CD14-positive monocyte (primary cell): ENCODE measurements at regions not wholly inside any gene's neighbourhood (a gene's known extent, or its start where the extent isn't known, plus 50 kb on each side); places are given as distances from the start of the nearest gene placed in this dataset.

ENCODE experiments used
- DNase-seq, 3 donors: peaks; one replicate each; pipeline ENCODE4 v3.0.0-alpha.2; 2011 to 2022
- H2AFZ ChIP-seq: 2 replicates; pipeline ENCODE4 v1.6.0; 2012; ENCODE audit warnings: mild to moderate bottlenecking, low read depth, low read length, inconsistent platforms; ENCODE audit not compliant: insufficient read depth, poor library complexity, severe bottlenecking
- H3K27ac ChIP-seq, 2 donors: 1 replicate in 1 of 2; 2 replicates in 1 of 2; pipeline ENCODE4 v1.5.1; 2012 to 2013; ENCODE audit warnings: low read length in 2 of 2, control low read depth in 1 of 2, inconsistent platforms in 1 of 2, low read depth in 1 of 2, mild to moderate bottlenecking in 1 of 2
- H3K27me3 ChIP-seq, 2 donors: one replicate each; pipeline versions ENCODE4 v1.6.0 to v1.6.1; 2011 to 2013; ENCODE audit warnings: low read length in 2 of 2; ENCODE audit not compliant: control insufficient read depth in 2 of 2, insufficient read depth in 2 of 2
- H3K36me3 ChIP-seq, 2 donors: replicated peaks in 1 of 2; 1 replicate in 1 of 2; 2 replicates in 1 of 2; pipeline versions ENCODE4 v1.5.1 to v1.6.1; 2012 to 2013; ENCODE audit warnings: low read length in 2 of 2, control low read depth in 1 of 2, inconsistent platforms in 1 of 2, mild to moderate bottlenecking in 1 of 2; ENCODE audit not compliant: insufficient read depth in 2 of 2, control insufficient read depth in 1 of 2
- H3K4me1 ChIP-seq, 2 donors: 1 replicate in 1 of 2; 2 replicates in 1 of 2; pipeline versions ENCODE4 v1.5.1 to v1.6.1; 2012 to 2013; ENCODE audit warnings: low read length in 2 of 2, control low read depth in 1 of 2, inconsistent platforms in 1 of 2, mild to moderate bottlenecking in 1 of 2, moderate library complexity in 1 of 2; ENCODE audit not compliant: insufficient read depth in 2 of 2, control insufficient read depth in 1 of 2
- H3K4me2 ChIP-seq: replicated peaks from 2 replicates; pipeline ENCODE3; 2012; ENCODE audit warnings: low read length, moderate library complexity, mild to moderate bottlenecking; ENCODE audit not compliant: poor library complexity, severe bottlenecking; ENCODE audit errors: extremely low read depth
- H3K4me3 ChIP-seq, 3 experiments: fragments of 200-600 bp in 1 of 3; sonication (generic) in 1 of 3; replicated peaks in 1 of 3; 1 replicate in 2 of 3; 2 replicates in 1 of 3; pipeline ENCODE4 v1.5.1; 2011 to 2013; ENCODE audit warnings: low read length in 3 of 3, mild to moderate bottlenecking in 3 of 3, control low read depth in 2 of 3, low read depth in 2 of 3, inconsistent platforms in 1 of 3, moderate library complexity in 1 of 3
- H3K79me2 ChIP-seq: 2 replicates; pipeline ENCODE4 v1.6.0; 2012; ENCODE audit warnings: mild to moderate bottlenecking, control low read depth, inconsistent platforms, low read length, moderate library complexity; ENCODE audit not compliant: insufficient read depth
- H3K9ac ChIP-seq: 2 replicates; pipeline ENCODE4 v1.6.0; 2017; ENCODE audit warnings: low read length, mild to moderate bottlenecking; ENCODE audit not compliant: insufficient read depth, poor library complexity, severe bottlenecking
- H3K9me3 ChIP-seq, 2 donors: replicated peaks in 1 of 2; 1 replicate in 1 of 2; 2 replicates in 1 of 2; pipeline versions ENCODE4 v1.5.1 to v1.6.1; 2012 to 2013; ENCODE audit warnings: low read length in 2 of 2, control low read depth in 1 of 2; ENCODE audit not compliant: control insufficient read depth in 1 of 2, insufficient read depth in 1 of 2
- H4K20me1 ChIP-seq: 2 replicates; pipeline ENCODE4 v1.6.0; 2012; ENCODE audit warnings: mild to moderate bottlenecking, low read length, control low read depth, moderate library complexity; ENCODE audit not compliant: insufficient read depth
- H3K27ac Mint-ChIP-seq, 7 donors: one replicate each; pipeline ENCODE4 v1.8.0; 2020; ENCODE audit warnings: mild to moderate bottlenecking in 7 of 7, mixed read lengths in 7 of 7, moderate library complexity in 6 of 7, inconsistent platforms in 2 of 7
- H3K27me3 Mint-ChIP-seq, 3 donors: one replicate each; pipeline ENCODE4 v1.8.0; 2021 to 2022; ENCODE audit warnings: low read depth in 3 of 3, mild to moderate bottlenecking in 3 of 3, mixed read lengths in 3 of 3, moderate library complexity in 3 of 3, inconsistent platforms in 1 of 3
- H3K36me3 Mint-ChIP-seq, 2 donors: one replicate each; pipeline ENCODE4 v1.8.0; 2020; ENCODE audit warnings: mixed read lengths in 2 of 2, inconsistent platforms in 1 of 2, mild to moderate bottlenecking in 1 of 2
- H3K4me1 Mint-ChIP-seq: one replicate; pipeline ENCODE4 v1.8.0; 2020; ENCODE audit warnings: mild to moderate bottlenecking, mixed read lengths
- H3K4me3 Mint-ChIP-seq, 2 donors: one replicate each; pipeline ENCODE4 v1.8.0; 2020; ENCODE audit warnings: mild to moderate bottlenecking in 2 of 2, mixed read lengths in 2 of 2, moderate library complexity in 1 of 2
- H3K9me3 Mint-ChIP-seq, 7 donors: one replicate each; pipeline ENCODE4 v1.8.0; 2020 to 2022; ENCODE audit warnings: mixed read lengths in 7 of 7, mild to moderate bottlenecking in 6 of 7, moderate library complexity in 6 of 7, inconsistent platforms in 2 of 7
- CTCF ChIP-seq: fragments of 200-600 bp; IDR thresholded peaks from one replicate; pipeline ENCODE4 v1.8.0; 2022; ENCODE audit warnings: antibody characterized with exemption, mild to moderate bottlenecking
- WGBS: methylation state at CpG from one replicate; pipeline ENCODE4 v1.1.5; 2013; ENCODE audit warnings: missing lambda C conversion rate; ENCODE audit not compliant: insufficient coverage; 5-methylcytosine and 5-hydroxymethylcytosine counted together
- intact Hi-C, 2 donors: fragments of 100-400 bp; cut with micrococcal nuclease; formaldehyde crosslinking; loops; one replicate each; pipeline versions ENCODE4 v1.15.0 to v1.15.1; 2023

GRCh38 chr6:163754866-163755265 is 340.3 kb downstream of the QKI start:
- H3K9me3 Mint-ChIP-seq, result peaks cover 0 to 11% (median 6%) of the 10 kb centered on the region in 7 donors
- Histone ChIP-seq H3K9ac (no peak overlapping the region), H3K9me3 (no peaks in the 10 kb centered on the region), H3K4me3 (peak overlapping the region in 1 of 3 experiments; percentile 54), H3K27ac (peak overlapping the region; percentile 76 to 81), H3K27me3 (peaks cover 0 to 9% of the 10 kb centered on the region in 2 donors), H2AFZ (no peak overlapping the region), H3K4me2 (peak overlapping the region; percentile 59), H3K36me3 (no peaks in the 10 kb centered on the region), H4K20me1 (no peaks in the 10 kb centered on the region), H3K79me2 (no peaks in the 10 kb centered on the region), H3K4me1 (peaks cover 51 to 62% of the 10 kb centered on the region in 2 donors)
- no peak for TF ChIP-seq CTCF
- H3K27me3 Mint-ChIP-seq, result peaks cover 19 to 25% (median 23%) of the 10 kb centered on the region in 3 donors
- peak overlapping the region in 1 of 2 donors; percentile 9 for H3K4me3 Mint-ChIP-seq
- H3K36me3 Mint-ChIP-seq, result peaks cover 12 to 20% of the 10 kb centered on the region in 2 donors
- intact Hi-C loops, result loop anchor here (2.0 to 10.0 kb wide), 4 partner anchors 42 to 403 kb away; no protein-coding TSS in a partner anchor
- DNase-seq, result peak; percentile 71 to 79 (median 73)
- H3K4me1 Mint-ChIP-seq, result peaks cover 64% of the 10 kb centered on the region
- WGBS, result 16% methylated on average over 5 of the region's 5 CpGs
- peak overlapping the region; percentile 87 to 97 (median 95) for H3K27ac Mint-ChIP-seq

GRCh38 chr6:163753430-163753829 is 338.9 kb downstream of the QKI start:
- H3K9me3 Mint-ChIP-seq, result peaks cover 0 to 11% (median 6%) of the 10 kb centered on the region in 7 donors
- no peak overlapping the region for H3K4me3 Mint-ChIP-seq

More at GRCh38 chr6:163753430-163753829, 338.9 kb downstream of the QKI start:
- Mint-ChIP-seq H3K27ac (peak overlapping the region in 1 of 7 donors; percentile 55), H3K36me3 (peaks cover 12 to 20% of the 10 kb centered on the region in 2 donors), H3K4me1 (peaks cover 60% of the 10 kb centered on the region), H3K27me3 (peaks cover 20 to 36% (median 27%) of the 10 kb centered on the region in 3 donors)
- no peaks in the 10 kb centered on the region for H4K20me1 ChIP-seq
- H3K9me3 ChIP-seq, result no peaks in the 10 kb centered on the region
- intact Hi-C loops, result loop anchor here in 1 of 2 donors (10.0 kb wide), 1 partner anchor 49 kb away; no protein-coding TSS in a partner anchor
- no peak overlapping the region for H3K27ac ChIP-seq
- H3K9ac ChIP-seq, result no peak overlapping the region
- no peak overlapping the region for H3K4me3 ChIP-seq
- no peak overlapping the region for H2AFZ ChIP-seq
- H3K4me2 ChIP-seq, result no peak overlapping the region
- peaks cover 51 to 62% of the 10 kb centered on the region in 2 donors for H3K4me1 ChIP-seq
- H3K79me2 ChIP-seq, result no peaks in the 10 kb centered on the region
- TF ChIP-seq CTCF, result no peak
- WGBS, result 100% methylated on average over 2 of the region's 2 CpGs
- no peak for DNase-seq
- H3K27me3 ChIP-seq, result peaks cover 0 to 15% of the 10 kb centered on the region in 2 donors
- H3K36me3 ChIP-seq, result no peaks in the 10 kb centered on the region
